HG03064 (cell line): ENCODE measurements at regions not wholly inside any gene's neighbourhood (a gene's known extent, or its start where the extent isn't known, plus 50 kb on each side); places are given as distances from the start of the nearest gene placed in this dataset.
"Not testable (repeated sequence)": the region's sequence is repeated elsewhere in the genome, so short reads cannot be mapped to it uniquely, and the experiment has no call there.

ENCODE experiments used
- ATAC-seq: cut with Tn5 transposase; IDR thresholded peaks from one replicate; pipeline ENCODE4 v1.9.1; 2021; ENCODE audit warnings: low read depth; ENCODE audit not compliant: unreplicated experiment

GRCh38 chr2:34199971-34200370 is 600.9 kb upstream of the FAM98A start:
- ATAC-seq = no peak

- no peak for ATAC-seq
Observed at GRCh38 chr2:34193164-34193563, 594.1 kb upstream of the FAM98A start.

GRCh38 chr2:34188464-34189303 is 589.6 kb upstream of the FAM98A start:
- ATAC-seq = no peak

- no peak for ATAC-seq
Observed at GRCh38 chr2:34179511-34179910, 580.4 kb upstream of the FAM98A start.

GRCh38 chr2:34178482-34178881 is 579.4 kb upstream of the FAM98A start:
- ATAC-seq = no peak

GRCh38 chr2:34176693-34177092 is 577.6 kb upstream of the FAM98A start:
- ATAC-seq = no peak

- no peak for ATAC-seq
Observed at GRCh38 chr2:34174506-34174905, 575.4 kb upstream of the FAM98A start.

GRCh38 chr2:34162231-34162630 is 563.1 kb upstream of the FAM98A start:
- ATAC-seq = no peak

GRCh38 chr2:34161549-34161948 is 562.5 kb upstream of the FAM98A start:
- no peak for ATAC-seq

GRCh38 chr2:34159901-34160300 is 560.8 kb upstream of the FAM98A start:
- ATAC-seq = no peak

- ATAC-seq = no peak
Observed at GRCh38 chr2:34153484-34153883, 554.4 kb upstream of the FAM98A start.

- no peak for ATAC-seq
Observed at GRCh38 chr2:34147780-34148179, 548.7 kb upstream of the FAM98A start.

- ATAC-seq = no peak
Observed at GRCh38 chr2:34143149-34143548, 544.0 kb upstream of the FAM98A start.

- ATAC-seq = not testable (repeated sequence)
Observed at GRCh38 chr2:34142531-34143008, 543.5 kb upstream of the FAM98A start.

GRCh38 chr2:34133065-34133464 is 534.0 kb upstream of the FAM98A start:
- ATAC-seq = not testable (repeated sequence)

- no peak for ATAC-seq
Observed at GRCh38 chr2:34126279-34126678, 527.2 kb upstream of the FAM98A start.

- ATAC-seq = no peak
Observed at GRCh38 chr2:34123996-34124785, 525.1 kb upstream of the FAM98A start.

GRCh38 chr2:34121076-34121475 is 522.0 kb upstream of the FAM98A start:
- ATAC-seq = no peak

- ATAC-seq = no peak
Observed at GRCh38 chr2:34115076-34115475, 516.0 kb upstream of the FAM98A start.

GRCh38 chr2:34112161-34112560 is 513.1 kb upstream of the FAM98A start:
- ATAC-seq = no peak

- ATAC-seq = no peak
Observed at GRCh38 chr2:34110392-34110791, 511.3 kb upstream of the FAM98A start.

- no peak for ATAC-seq
Observed at GRCh38 chr2:34107811-34108210, 508.7 kb upstream of the FAM98A start.
